Keratinocyte (primary cell): ENCODE measurements at regions not wholly inside any gene's neighbourhood (a gene's known extent, or its start where the extent isn't known, plus 50 kb on each side); places are given as distances from the start of the nearest gene placed in this dataset.

ENCODE experiments used
- DNase-seq: peaks from one replicate; pipeline ENCODE4 v3.0.0-alpha.2; 2011; ENCODE audit warnings: low read depth, missing footprints, low spot score
- FAIRE-seq: peaks from 2 replicates; lab custom pipeline; 2011; peaks lifted over from hg19 to GRCh38; lab: Jason Lieb, UNC
- H2AFZ ChIP-seq: 2 replicates; pipeline ENCODE4 v1.6.0; 2012; ENCODE audit warnings: low read length, control low read depth, inconsistent platforms; ENCODE audit not compliant: control insufficient read depth
- H3K27ac ChIP-seq: 2 replicates; pipeline ENCODE4 v1.5.1; 2011; ENCODE audit warnings: low read length; ENCODE audit not compliant: control insufficient read depth, insufficient read depth
- H3K27me3 ChIP-seq: 3 replicates; pipeline ENCODE4 v1.6.0; 2011; ENCODE audit warnings: low read length; ENCODE audit not compliant: control insufficient read depth, insufficient read depth; ENCODE audit errors: extremely low read depth
- H3K36me3 ChIP-seq, 2 experiments: 2 replicates in 1 of 2; 3 replicates in 1 of 2; pipeline ENCODE4 v1.5.1; 2011; ENCODE audit warnings: low read length in 2 of 2, mild to moderate bottlenecking in 1 of 2; ENCODE audit not compliant: control insufficient read depth in 2 of 2, insufficient read depth in 2 of 2; ENCODE audit errors: extremely low read depth in 1 of 2
- H3K4me1 ChIP-seq: 3 replicates; pipeline ENCODE4 v1.5.1; 2011; ENCODE audit warnings: low read length; ENCODE audit not compliant: control insufficient read depth, insufficient read depth; ENCODE audit errors: extremely low read depth
- H3K4me2 ChIP-seq: 3 replicates; pipeline ENCODE4 v1.6.0; 2011; ENCODE audit warnings: low read depth, low read length; ENCODE audit not compliant: control insufficient read depth, insufficient read depth; ENCODE audit errors: extremely low read depth
- H3K4me3 ChIP-seq, 3 experiments: fragments of 200-600 bp in 1 of 3; sonication (generic) in 1 of 3; 2 replicates in 2 of 3; 3 replicates in 1 of 3; pipeline ENCODE4 v1.5.1; 2011 to 2016; ENCODE audit warnings: low read length in 3 of 3, mild to moderate bottlenecking in 3 of 3, control low read depth in 2 of 3, inconsistent platforms in 1 of 3, low read depth in 1 of 3, mixed read lengths in 1 of 3, mixed run types in 1 of 3, moderate library complexity in 1 of 3; ENCODE audit not compliant: control insufficient read depth in 2 of 3, insufficient read depth in 2 of 3; ENCODE audit errors: extremely low read depth in 1 of 3
- H3K79me2 ChIP-seq: 2 replicates; pipeline ENCODE4 v1.6.0; 2012; ENCODE audit warnings: low read length; ENCODE audit not compliant: control insufficient read depth, insufficient read depth
- H3K9ac ChIP-seq: 3 replicates; pipeline ENCODE4 v1.6.0; 2011; ENCODE audit warnings: low read length; ENCODE audit not compliant: control insufficient read depth, insufficient read depth; ENCODE audit errors: extremely low read depth
- H3K9me1 ChIP-seq: 3 replicates; pipeline ENCODE4 v1.6.0; 2011; ENCODE audit warnings: low read length; ENCODE audit not compliant: control insufficient read depth, insufficient read depth; ENCODE audit errors: extremely low read depth
- H3K9me3 ChIP-seq: 2 replicates; pipeline ENCODE4 v1.5.1; 2012; ENCODE audit warnings: low read depth, low read length; ENCODE audit not compliant: control insufficient read depth
- H4K20me1 ChIP-seq: 3 replicates; pipeline ENCODE4 v1.6.0; 2011; ENCODE audit warnings: low read length; ENCODE audit not compliant: control insufficient read depth, insufficient read depth; ENCODE audit errors: extremely low read depth
- CTCF ChIP-seq, 3 experiments: IDR thresholded peaks in 1 of 3; conservative IDR thresholded peaks in 1 of 3; optimal IDR thresholded peaks in 1 of 3; 2 replicates in 2 of 3; 3 replicates in 1 of 3; pipeline versions ENCODE3 to v1.5.1; 2011; ENCODE audit warnings: low read length in 3 of 3, mild to moderate bottlenecking in 3 of 3, moderate library complexity in 2 of 3, control low read depth in 1 of 3, inconsistent platforms in 1 of 3; ENCODE audit not compliant: insufficient read depth in 2 of 3; ENCODE audit errors: extremely low read depth in 1 of 3
- EZH2 ChIP-seq: IDR thresholded peaks from one replicate; pipeline ENCODE4 v1.6.1; 2012; ENCODE audit warnings: inconsistent platforms, mild to moderate bottlenecking, low read length, moderate library complexity
- dilution Hi-C: fragments of 300-500 bp; cut with MboI; formaldehyde crosslinking; loops from one replicate; pipeline ENCODE4 v1.7.0; 2020; ENCODE audit warnings: low sequenced_read_pairs; ENCODE audit not compliant: extremely low pct_ligation_motif_present

- no peaks in the 10 kb centered on the region for H3K79me2 ChIP-seq
- no peak overlapping the region for H3K4me2 ChIP-seq
- no peaks in the 10 kb centered on the region for H4K20me1 ChIP-seq
- dilution Hi-C loops: no loop called here
- H3K4me3 ChIP-seq: no peak overlapping the region
- no peaks in the 10 kb centered on the region for H3K36me3 ChIP-seq
- DNase-seq (no peak), FAIRE-seq (peak; percentile 46)
- no peak overlapping the region for H2AFZ ChIP-seq
- TF ChIP-seq CTCF (optimal IDR thresholded peaks at IDR 0.05 in 1 of 3, IDR thresholded peaks at IDR 0.05 in 1 of 3, conservative IDR thresholded peaks at IDR 0.05 in 1 of 3; ENCODE audit: extremely low read depth in 1 of 3, insufficient read depth in 2 of 3, low read length in 3 of 3) (no peak), EZH2 (no peak)
- H3K27me3 ChIP-seq: no peaks in the 10 kb centered on the region
- H3K9ac ChIP-seq: no peak overlapping the region
- no peaks in the 10 kb centered on the region for H3K9me1 ChIP-seq
- H3K9me3 ChIP-seq: peaks cover 3% of the 10 kb centered on the region
- H3K27ac ChIP-seq: no peak overlapping the region
- peaks cover 44% of the 10 kb centered on the region for H3K4me1 ChIP-seq
These were observed 74.1 kb downstream of the XCL2 start for GRCh38 chr1:168469690-168470089.

DNA sequence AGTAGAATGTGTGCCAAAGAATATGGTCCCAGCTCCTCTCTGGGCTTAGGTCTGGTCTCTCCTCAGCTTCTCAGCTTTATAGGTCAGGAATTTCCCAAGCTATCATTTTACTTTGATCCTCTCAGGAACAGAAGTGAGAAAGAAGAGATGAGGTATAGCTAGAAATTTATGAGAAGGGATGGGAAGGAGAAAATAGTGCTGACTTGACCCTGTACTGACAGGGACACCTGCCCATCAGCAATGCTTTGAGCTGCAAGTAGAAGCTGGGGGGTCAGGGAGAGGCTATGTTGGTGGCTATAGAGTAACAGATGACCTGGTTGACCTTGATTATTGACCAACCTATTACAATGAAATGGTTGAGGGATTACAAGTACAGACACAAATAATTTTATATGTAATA, 75.0 kb downstream of the XCL2 start:
- no peaks in the 10 kb centered on the region for H3K9me3 ChIP-seq
- no peaks in the 10 kb centered on the region for H4K20me1 ChIP-seq
- no peak overlapping the region for H3K27ac ChIP-seq
- H3K4me3 ChIP-seq: no peak overlapping the region
- H3K36me3 ChIP-seq: no peaks in the 10 kb centered on the region
- dilution Hi-C loops: no loop called here
- H3K4me2 ChIP-seq: no peak overlapping the region
- TF ChIP-seq EZH2: no peak
- TF ChIP-seq CTCF (optimal IDR thresholded peaks at IDR 0.05 in 1 of 3, IDR thresholded peaks at IDR 0.05 in 1 of 3, conservative IDR thresholded peaks at IDR 0.05 in 1 of 3; ENCODE audit: extremely low read depth in 1 of 3, insufficient read depth in 2 of 3, low read length in 3 of 3): no peak
- DNase-seq: no peak
- H3K4me1 ChIP-seq: peaks cover 44% of the 10 kb centered on the region
- no peaks in the 10 kb centered on the region for H3K79me2 ChIP-seq
- no peaks in the 10 kb centered on the region for H3K27me3 ChIP-seq
- no peak for FAIRE-seq
- no peak overlapping the region for H3K9ac ChIP-seq
- H3K9me1 ChIP-seq: no peaks in the 10 kb centered on the region
- H2AFZ ChIP-seq: no peak overlapping the region
